ENCODE measurements at regions not wholly inside any gene's neighbourhood (a gene's known extent, or its start where the extent isn't known, plus 50 kb on each side); places are given as distances from the start of the nearest gene placed in this dataset.

GRCh38 chr1:78432016-78432415 lies 58.8 kb upstream of the PTGFR start:
- Histone ChIP-seq H3K9me2 (replicated peaks; ENCODE audit: control insufficient read depth, low read length) (no peaks in the 10 kb centered on the region), H3K27ac (ENCODE audit: low read depth, low read length) (no peak overlapping the region), H3K4me3 (ENCODE audit: low read length) (no peak overlapping the region), H3K4me2 (ENCODE audit: low read length) (no peak overlapping the region), H3K79me2 (ENCODE audit: control insufficient read depth, low read length) (no peaks in the 10 kb centered on the region), H3F3A (ENCODE audit: control insufficient read depth, insufficient read depth) (no peaks in the 10 kb centered on the region), H3K9me3 (ENCODE audit: control insufficient read depth, insufficient read depth, low read length) (no peaks in the 10 kb centered on the region), H3K27me3 (ENCODE audit: control insufficient read depth, low read length) (no peaks in the 10 kb centered on the region), H4K20me1 (ENCODE audit: control insufficient read depth, insufficient read depth, low read depth, low read length) (no peaks in the 10 kb centered on the region), H3K4me1 (ENCODE audit: control insufficient read depth, low read length) (no peaks in the 10 kb centered on the region), H3K36me3 (ENCODE audit: control insufficient read depth, low read length) (no peaks in the 10 kb centered on the region)
- TF ChIP-seq EZH2phosphoT487 (IDR thresholded peaks at IDR 0.05; ENCODE audit: borderline replicate concordance, low read length) = no peak
- no peak for TF ChIP-seq CTCF (IDR thresholded peaks at IDR 0.05; ENCODE audit: low read depth, low read length, poor library complexity, severe bottlenecking)

- no peak for TF ChIP-seq CTCF (IDR thresholded peaks at IDR 0.05; ENCODE audit: low read depth, low read length, poor library complexity, severe bottlenecking)
- no peak for TF ChIP-seq EZH2phosphoT487 (IDR thresholded peaks at IDR 0.05; ENCODE audit: borderline replicate concordance, low read length)
- Histone ChIP-seq H3K4me1 (ENCODE audit: control insufficient read depth, low read length) (no peaks in the 10 kb centered on the region), H3K4me2 (ENCODE audit: low read length) (no peak overlapping the region), H3K9me2 (replicated peaks; ENCODE audit: control insufficient read depth, low read length) (no peaks in the 10 kb centered on the region), H3K27me3 (ENCODE audit: control insufficient read depth, low read length) (no peaks in the 10 kb centered on the region), H3F3A (ENCODE audit: control insufficient read depth, insufficient read depth) (no peaks in the 10 kb centered on the region), H4K20me1 (ENCODE audit: control insufficient read depth, insufficient read depth, low read depth, low read length) (no peaks in the 10 kb centered on the region), H3K4me3 (ENCODE audit: low read length) (no peak overlapping the region), H3K79me2 (ENCODE audit: control insufficient read depth, low read length) (no peaks in the 10 kb centered on the region), H3K27ac (ENCODE audit: low read depth, low read length) (no peak overlapping the region), H3K9me3 (ENCODE audit: control insufficient read depth, insufficient read depth, low read length) (no peaks in the 10 kb centered on the region), H3K36me3 (ENCODE audit: control insufficient read depth, low read length) (no peaks in the 10 kb centered on the region)
Observed at GRCh38 chr1:78434351-78434750, 56.4 kb upstream of the PTGFR start.

GRCh38 chr1:78436961-78437360 lies 53.8 kb upstream of the PTGFR start:
- H3K27ac ChIP-seq (ENCODE audit: low read depth, low read length) = no peak overlapping the region

More at GRCh38 chr1:78436961-78437360, 53.8 kb upstream of the PTGFR start:
- no peaks in the 10 kb centered on the region for H4K20me1 ChIP-seq (ENCODE audit: control insufficient read depth, insufficient read depth, low read depth, low read length)
- H3K9me2 ChIP-seq (replicated peaks; ENCODE audit: control insufficient read depth, low read length) = no peaks in the 10 kb centered on the region
- no peaks in the 10 kb centered on the region for H3K79me2 ChIP-seq (ENCODE audit: control insufficient read depth, low read length)
- no peaks in the 10 kb centered on the region for H3K9me3 ChIP-seq (ENCODE audit: control insufficient read depth, insufficient read depth, low read length)
- no peaks in the 10 kb centered on the region for H3K27me3 ChIP-seq (ENCODE audit: control insufficient read depth, low read length)
- H3K36me3 ChIP-seq (ENCODE audit: control insufficient read depth, low read length) = no peaks in the 10 kb centered on the region
- H3K4me3 ChIP-seq (ENCODE audit: low read length) = no peak overlapping the region
- H3F3A ChIP-seq (ENCODE audit: control insufficient read depth, insufficient read depth) = no peaks in the 10 kb centered on the region
- TF ChIP-seq EZH2phosphoT487 (IDR thresholded peaks at IDR 0.05; ENCODE audit: borderline replicate concordance, low read length) (no peak), CTCF (IDR thresholded peaks at IDR 0.05; ENCODE audit: low read depth, low read length, poor library complexity, severe bottlenecking) (no peak)
- H3K4me1 ChIP-seq (ENCODE audit: control insufficient read depth, low read length) = no peaks in the 10 kb centered on the region
- H3K4me2 ChIP-seq (ENCODE audit: low read length) = no peak overlapping the region
